Suppressor macrophage (primary cell): ENCODE measurements at regions not wholly inside any gene's neighbourhood (a gene's known extent, or its start where the extent isn't known, plus 50 kb on each side); places are given as distances from the start of the nearest gene placed in this dataset.

Experiments used
- DNase-seq, 4 experiments: peaks; one replicate each; pipeline ENCODE4 v3.0.0-alpha.2; 2020 to 2022

- no peak for DNase-seq
Measured at GRCh38 chr15:52862677-52863076, 72.5 kb upstream of the ONECUT1 start.

- DNase-seq = no peak
Measured at GRCh38 chr15:52858782-52859176, 68.6 kb upstream of the ONECUT1 start.

GRCh38 chr15:52857937-52858781, 68.0 kb upstream of the ONECUT1 start:
- no peak for DNase-seq

GRCh38 chr15:52857471-52857870, 67.3 kb upstream of the ONECUT1 start:
- no peak for DNase-seq

- DNase-seq = no peak
Measured at GRCh38 chr15:52856286-52856685, 66.2 kb upstream of the ONECUT1 start.

GRCh38 chr15:52855157-52855556, 65.0 kb upstream of the ONECUT1 start:
- DNase-seq = no peak

- DNase-seq = no peak
Measured at GRCh38 chr15:52844823-52845222, 54.7 kb upstream of the ONECUT1 start.
